ENCODE measurements at regions not wholly inside any gene's neighbourhood (a gene's known extent, or its start where the extent isn't known, plus 50 kb on each side); places are given as distances from the start of the nearest gene placed in this dataset.
"Not testable (repeated sequence)": the region's sequence is repeated elsewhere in the genome, so short reads cannot be mapped to it uniquely, and the experiment has no call there.

DNA sequence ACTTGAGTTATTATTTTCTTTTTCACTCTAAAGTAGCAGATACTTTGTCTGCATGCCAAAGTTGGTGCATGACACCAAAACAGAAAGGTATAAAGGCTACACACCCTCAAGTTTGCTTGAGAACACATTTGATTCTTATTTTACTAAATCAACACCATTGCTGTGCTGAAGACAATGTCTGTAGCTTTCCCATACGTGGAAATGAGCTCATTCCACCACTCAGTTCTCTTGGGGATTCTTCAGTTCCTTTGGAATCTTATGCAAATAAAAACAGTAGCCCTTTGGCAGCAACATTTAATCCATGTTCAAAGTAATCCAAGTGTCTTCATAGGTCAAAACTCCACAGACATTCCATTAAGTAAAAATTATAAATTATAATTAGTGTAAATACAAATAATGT, 264.9 kb downstream of the TLE1 start:
- no peak overlapping the region for H3K4me3 ChIP-seq (ENCODE audit: low read depth, low read length)
- TF ChIP-seq, protein P1, sequence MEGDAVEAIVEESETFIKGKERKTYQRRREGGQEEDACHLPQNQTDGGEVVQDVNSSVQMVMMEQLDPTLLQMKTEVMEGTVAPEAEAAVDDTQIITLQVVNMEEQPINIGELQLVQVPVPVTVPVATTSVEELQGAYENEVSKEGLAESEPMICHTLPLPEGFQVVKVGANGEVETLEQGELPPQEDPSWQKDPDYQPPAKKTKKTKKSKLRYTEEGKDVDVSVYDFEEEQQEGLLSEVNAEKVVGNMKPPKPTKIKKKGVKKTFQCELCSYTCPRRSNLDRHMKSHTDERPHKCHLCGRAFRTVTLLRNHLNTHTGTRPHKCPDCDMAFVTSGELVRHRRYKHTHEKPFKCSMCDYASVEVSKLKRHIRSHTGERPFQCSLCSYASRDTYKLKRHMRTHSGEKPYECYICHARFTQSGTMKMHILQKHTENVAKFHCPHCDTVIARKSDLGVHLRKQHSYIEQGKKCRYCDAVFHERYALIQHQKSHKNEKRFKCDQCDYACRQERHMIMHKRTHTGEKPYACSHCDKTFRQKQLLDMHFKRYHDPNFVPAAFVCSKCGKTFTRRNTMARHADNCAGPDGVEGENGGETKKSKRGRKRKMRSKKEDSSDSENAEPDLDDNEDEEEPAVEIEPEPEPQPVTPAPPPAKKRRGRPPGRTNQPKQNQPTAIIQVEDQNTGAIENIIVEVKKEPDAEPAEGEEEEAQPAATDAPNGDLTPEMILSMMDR (IDR thresholded peaks at IDR 0.05; ENCODE audit: insufficient read depth, low read length, poor library complexity, severe bottlenecking), result no peak
- H3K27me3 ChIP-seq (ENCODE audit: control insufficient read depth, insufficient read depth, low read length), result no peaks in the 10 kb centered on the region
- no peaks in the 10 kb centered on the region for H3K36me3 ChIP-seq (ENCODE audit: control insufficient read depth, insufficient read depth, low read length)
- DNase-seq (ENCODE audit: low read depth), result no peak

DNA sequence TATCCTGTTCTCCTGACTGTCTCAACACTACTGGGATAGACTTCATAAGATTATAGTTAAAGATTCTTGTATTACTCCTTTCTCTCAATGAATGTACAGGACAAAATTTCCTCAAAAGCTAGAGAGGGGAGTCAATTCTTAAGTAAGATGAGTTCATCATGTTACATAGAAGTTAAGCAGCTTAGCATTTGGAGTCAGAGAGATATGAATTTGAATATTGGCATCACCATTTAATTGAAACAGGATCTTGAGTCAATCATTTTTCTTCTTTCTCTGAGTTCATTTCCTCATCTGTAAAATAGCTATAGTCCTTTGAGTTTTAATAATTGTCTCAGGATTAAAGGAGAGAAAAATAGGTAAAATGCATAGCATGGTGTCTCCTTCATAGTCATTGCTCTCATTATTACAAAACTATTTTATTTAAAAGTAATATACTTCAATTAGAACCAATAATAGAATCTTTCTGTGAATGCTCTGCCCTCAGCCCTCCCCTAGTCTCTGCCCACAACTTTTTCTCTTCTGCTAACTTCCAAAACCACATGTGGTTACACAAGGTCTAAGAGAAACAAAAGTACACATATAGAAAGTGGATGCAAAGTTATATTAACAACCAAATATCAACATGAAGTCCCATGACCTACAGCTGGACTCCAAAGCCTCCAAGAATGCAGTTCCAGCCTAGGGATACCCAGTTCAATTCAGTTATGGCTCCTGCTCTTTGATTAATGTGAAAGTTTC, 265.6 kb downstream of the TLE1 start:
- no peak overlapping the region for H3K4me3 ChIP-seq (ENCODE audit: low read depth, low read length)
- TF ChIP-seq, protein P1 (IDR thresholded peaks at IDR 0.05; ENCODE audit: insufficient read depth, low read length, poor library complexity, severe bottlenecking), result no peak
- no peak for DNase-seq (ENCODE audit: low read depth)
- no peaks in the 10 kb centered on the region for H3K27me3 ChIP-seq (ENCODE audit: control insufficient read depth, insufficient read depth, low read length)
- no peaks in the 10 kb centered on the region for H3K36me3 ChIP-seq (ENCODE audit: control insufficient read depth, insufficient read depth, low read length)

DNA sequence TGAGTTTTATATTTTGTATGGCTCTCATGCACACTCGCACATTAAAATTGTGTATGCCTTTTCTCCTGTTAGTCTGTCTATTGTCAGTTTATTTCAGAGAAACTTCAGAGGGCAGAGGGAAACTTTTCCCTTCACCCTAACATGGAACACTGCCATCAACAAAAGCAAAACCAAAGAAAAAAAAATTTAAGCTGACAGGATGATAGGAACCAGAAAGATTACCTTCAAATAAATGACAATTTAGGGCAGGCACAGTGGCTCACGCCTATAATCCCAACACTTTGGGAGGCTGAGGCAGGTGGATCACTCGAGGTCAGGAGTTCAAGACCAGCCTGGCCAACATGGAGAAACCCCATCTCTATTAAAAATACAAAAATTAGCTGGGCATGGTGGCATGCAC, 268.3 kb downstream of the TLE1 start:
- not testable (repeated sequence) for H3K27me3 ChIP-seq (ENCODE audit: control insufficient read depth, insufficient read depth, low read length); DNase-seq (ENCODE audit: low read depth); H3K36me3 ChIP-seq (ENCODE audit: control insufficient read depth, insufficient read depth, low read length); H3K4me3 ChIP-seq (ENCODE audit: low read depth, low read length)

DNA sequence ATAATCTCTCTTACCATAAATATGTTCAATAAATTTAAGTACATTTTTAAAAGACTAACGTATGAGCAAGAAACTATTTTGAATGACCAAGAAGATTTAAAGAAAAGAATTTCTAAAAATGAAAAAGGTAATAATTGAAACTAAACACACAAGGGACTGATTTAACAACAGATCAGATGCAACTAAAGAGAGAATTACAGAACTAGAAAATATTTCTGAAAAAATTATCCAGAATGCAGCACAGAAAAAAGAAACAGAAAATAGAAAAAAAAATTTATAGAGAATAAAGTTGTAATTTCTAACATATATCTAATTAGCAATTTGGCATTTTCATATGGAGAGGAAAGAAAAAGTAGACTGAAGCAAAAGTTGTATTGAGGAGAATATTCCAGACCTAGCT, 269.3 kb downstream of the TLE1 start:
- no peaks in the 10 kb centered on the region for H3K36me3 ChIP-seq (ENCODE audit: control insufficient read depth, insufficient read depth, low read length)
- TF ChIP-seq, protein P1 (IDR thresholded peaks at IDR 0.05; ENCODE audit: insufficient read depth, low read length, poor library complexity, severe bottlenecking), result no peak
- H3K4me3 ChIP-seq (ENCODE audit: low read depth, low read length), result no peak overlapping the region
- no peaks in the 10 kb centered on the region for H3K27me3 ChIP-seq (ENCODE audit: control insufficient read depth, insufficient read depth, low read length)
- DNase-seq (ENCODE audit: low read depth), result no peak

DNA sequence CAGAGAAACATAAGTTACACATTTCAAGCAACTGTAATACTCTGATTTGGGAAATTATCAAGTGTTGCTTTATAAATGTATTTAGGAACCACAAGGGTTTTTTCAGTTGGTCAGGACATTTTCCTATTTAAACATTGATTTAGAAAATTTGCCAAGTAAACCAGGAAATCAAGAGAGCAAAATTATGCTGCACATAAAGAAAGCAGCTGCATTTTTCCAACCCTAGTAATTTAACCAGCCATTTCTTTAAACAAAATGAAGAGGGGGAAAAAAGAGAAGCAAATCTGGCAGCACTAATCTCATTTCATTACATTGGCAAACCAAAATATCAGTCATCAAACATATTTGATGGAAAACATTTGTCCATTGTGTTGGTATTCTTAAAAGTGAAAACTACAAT, 271.4 kb downstream of the TLE1 start:
- H3K36me3 ChIP-seq (ENCODE audit: control insufficient read depth, insufficient read depth, low read length), result no peaks in the 10 kb centered on the region
- TF ChIP-seq, protein P1 (IDR thresholded peaks at IDR 0.05; ENCODE audit: insufficient read depth, low read length, poor library complexity, severe bottlenecking), result no peak
- no peaks in the 10 kb centered on the region for H3K27me3 ChIP-seq (ENCODE audit: control insufficient read depth, insufficient read depth, low read length)
- DNase-seq (ENCODE audit: low read depth), result no peak
- H3K4me3 ChIP-seq (ENCODE audit: low read depth, low read length), result no peak overlapping the region

DNA sequence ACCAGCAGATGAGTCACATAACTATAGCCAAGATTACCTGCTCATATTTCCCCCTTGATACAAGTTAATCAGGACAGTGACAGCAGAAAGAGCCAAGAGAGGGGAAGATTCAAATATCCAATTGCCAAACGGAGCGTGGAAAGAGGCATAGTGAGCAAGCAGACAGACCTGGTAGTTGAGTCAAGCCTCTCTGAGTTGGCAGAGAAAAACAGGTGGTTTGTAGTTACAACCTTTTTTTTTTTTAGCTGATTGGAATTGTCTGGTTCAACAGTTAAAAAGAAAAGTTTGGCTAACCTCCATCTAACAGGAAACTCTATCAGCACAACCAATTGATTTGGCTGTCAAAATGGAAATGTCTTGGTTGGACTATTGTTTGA, 272.1 kb downstream of the TLE1 start:
- TF ChIP-seq, protein P1 (IDR thresholded peaks at IDR 0.05; ENCODE audit: insufficient read depth, low read length, poor library complexity, severe bottlenecking), result no peak
- no peak for DNase-seq (ENCODE audit: low read depth)
- H3K27me3 ChIP-seq (ENCODE audit: control insufficient read depth, insufficient read depth, low read length), result no peaks in the 10 kb centered on the region

More for the DNA sequence above, 272.1 kb downstream of the TLE1 start:
- Histone ChIP-seq H3K36me3 (ENCODE audit: control insufficient read depth, insufficient read depth, low read length) (no peaks in the 10 kb centered on the region), H3K4me3 (ENCODE audit: low read depth, low read length) (no peak overlapping the region)

Measured in kidney epithelial cell (primary cell).